GM12872 (cell line): ENCODE measurements at regions not wholly inside any gene's neighbourhood (a gene's known extent, or its start where the extent isn't known, plus 50 kb on each side); places are given as distances from the start of the nearest gene placed in this dataset.

Source experiments
- CTCF ChIP-seq: IDR thresholded peaks from 3 replicates; pipeline ENCODE4 v1.5.1; 2011; ENCODE audit warnings: low read depth, mild to moderate bottlenecking, low read length, moderate library complexity; ENCODE audit not compliant: insufficient read depth

GRCh38 chr1:70537788-70538187, 126.7 kb downstream of the CTH start:
- TF ChIP-seq CTCF = no peak

GRCh38 chr1:70542030-70542429, 131.0 kb downstream of the CTH start:
- no peak for TF ChIP-seq CTCF

- TF ChIP-seq CTCF = no peak
These were observed 131.8 kb downstream of the CTH start for GRCh38 chr1:70542856-70543255.

- TF ChIP-seq CTCF = no peak
These were observed 135.7 kb downstream of the CTH start for GRCh38 chr1:70546726-70547125.

- TF ChIP-seq CTCF = no peak
These were observed 141.8 kb downstream of the CTH start for GRCh38 chr1:70552662-70553566.

GRCh38 chr1:70553567-70553956, 142.5 kb downstream of the CTH start:
- TF ChIP-seq CTCF = no peak

GRCh38 chr1:70554341-70554740, 143.3 kb downstream of the CTH start:
- TF ChIP-seq CTCF = no peak

- TF ChIP-seq CTCF = no peak
These were observed 145.5 kb downstream of the CTH start for GRCh38 chr1:70556541-70556940.
